Stimulated activated naive CD8-positive, alpha-beta T cell treated with anti-CD3 and anti-CD28 coated beads, Interleukin-15, Interleukin-2, amounts not matched to agents 100 U/mL and 50 U/mL, for 24 hours (primary cell): ENCODE measurements at regions not wholly inside any gene's neighbourhood (a gene's known extent, or its start where the extent isn't known, plus 50 kb on each side); places are given as distances from the start of the nearest gene placed in this dataset.
A peak's percentile ranks its signal among the peaks of the same experiment; 100 is the strongest.

Experiments used
- ATAC-seq: fragments of 150-1000 bp; cut with Tn5 transposase; one replicate; pipeline ENCODE4 v1.10.0; 2021
- DNase-seq: peaks from one replicate; pipeline ENCODE4 v3.0.0; 2021

- DNase-seq (no peak), ATAC-seq (no peak)
Measured at GRCh38 chr12:4223273-4223845, 50.2 kb upstream of the CCND2 start.

DNA sequence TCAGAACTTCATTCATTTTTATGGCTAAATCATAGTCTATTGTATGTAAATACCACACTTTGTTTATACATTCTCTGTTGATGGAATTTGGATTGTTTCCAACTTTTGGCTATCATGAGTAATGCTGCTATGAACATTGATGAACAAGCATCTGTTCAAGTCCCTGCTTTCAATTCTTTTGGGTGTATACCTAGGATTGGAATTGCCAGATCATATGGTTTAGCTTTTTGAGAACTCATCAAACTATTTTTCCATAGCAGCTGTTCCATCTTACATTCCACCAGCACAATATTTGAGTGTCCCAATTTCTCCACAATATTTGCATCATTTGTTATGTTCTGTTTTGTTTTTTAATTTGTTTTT is 52.3 kb upstream of the CCND2 start:
- no peak for ATAC-seq

GRCh38 chr12:4220536-4221257 is 52.9 kb upstream of the CCND2 start:
- ATAC-seq, result no peak

More for the DNA sequence above, 52.3 kb upstream of the CCND2 start:
- no peak for DNase-seq

DNA sequence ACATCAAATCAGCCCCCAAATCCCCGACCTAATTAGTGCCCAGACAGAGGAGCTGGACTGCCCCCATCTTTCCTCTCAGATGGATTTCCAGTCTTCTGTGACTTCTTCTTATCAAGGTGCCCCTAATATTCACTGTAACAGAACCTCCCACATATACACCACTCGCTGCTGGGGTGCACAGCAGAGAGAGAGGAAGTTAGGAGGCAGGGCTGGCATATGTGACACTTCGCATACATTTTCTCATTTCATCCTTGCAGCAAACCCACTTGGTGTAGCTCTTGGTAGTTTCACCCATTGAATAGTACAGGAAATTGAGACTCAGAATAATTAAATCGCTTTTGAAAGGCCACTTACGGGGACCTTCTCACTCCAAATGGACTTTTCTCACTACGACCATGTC is 56.5 kb upstream of the CCND2 start:
- ATAC-seq, result no peak
- DNase-seq, result no peak

More at GRCh38 chr12:4220536-4221257, 52.9 kb upstream of the CCND2 start:
- DNase-seq, result no peak

- DNase-seq, result no peak
- peak; percentile 12 for ATAC-seq
Measured at GRCh38 chr12:4216187-4216927, 57.2 kb upstream of the CCND2 start.

- ATAC-seq, result peak; percentile 88
- peak; percentile 57 for DNase-seq
Measured at GRCh38 chr12:4215229-4216186, 58.1 kb upstream of the CCND2 start.

DNA sequence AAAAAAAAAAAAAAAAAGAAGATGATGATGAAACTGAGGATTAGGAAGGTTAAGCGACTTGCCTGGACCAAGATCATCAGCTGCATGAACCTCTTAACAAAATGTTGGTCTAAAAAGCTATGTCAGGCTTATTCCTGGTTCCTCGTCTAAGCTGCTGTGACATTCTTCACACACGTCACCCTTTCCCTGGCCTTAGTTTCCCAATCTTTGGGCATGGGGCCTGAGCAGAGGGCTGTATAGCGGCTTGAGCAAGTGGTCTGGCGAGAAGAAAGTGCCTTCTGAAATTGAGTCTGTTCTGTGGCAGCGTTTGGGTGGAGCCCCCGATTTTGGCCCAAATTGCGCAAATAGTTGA is 58.7 kb upstream of the CCND2 start:
- DNase-seq, result no peak
- no peak for ATAC-seq

GRCh38 chr12:4213471-4213870 is 60.1 kb upstream of the CCND2 start:
- DNase-seq (no peak), ATAC-seq (no peak)

- ATAC-seq (no peak), DNase-seq (no peak)
Measured at GRCh38 chr12:4212845-4213244, 60.7 kb upstream of the CCND2 start.

- no peak for ATAC-seq
- DNase-seq, result no peak
Measured at GRCh38 chr12:4211372-4211771, 62.2 kb upstream of the CCND2 start.

DNA sequence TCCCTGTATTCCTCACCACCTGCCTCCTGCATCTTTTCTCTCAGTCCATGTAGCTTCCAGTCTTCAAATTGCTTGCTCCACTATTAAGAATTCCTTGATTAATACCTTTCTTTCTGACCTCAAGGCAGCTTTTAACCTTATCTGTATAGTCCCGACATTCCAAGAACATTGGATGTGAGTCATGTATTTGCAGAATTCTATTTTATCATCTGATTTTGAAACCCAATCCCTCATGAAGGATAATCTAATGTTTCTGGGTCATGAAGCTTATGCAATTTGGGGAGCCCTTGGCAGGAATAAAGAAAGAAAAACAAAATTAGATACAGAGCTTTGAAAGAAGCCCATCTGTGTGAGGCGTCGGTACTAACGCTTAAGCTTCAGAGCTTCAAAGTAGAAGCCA is 63.4 kb upstream of the CCND2 start:
- ATAC-seq, result no peak
- no peak for DNase-seq

DNA sequence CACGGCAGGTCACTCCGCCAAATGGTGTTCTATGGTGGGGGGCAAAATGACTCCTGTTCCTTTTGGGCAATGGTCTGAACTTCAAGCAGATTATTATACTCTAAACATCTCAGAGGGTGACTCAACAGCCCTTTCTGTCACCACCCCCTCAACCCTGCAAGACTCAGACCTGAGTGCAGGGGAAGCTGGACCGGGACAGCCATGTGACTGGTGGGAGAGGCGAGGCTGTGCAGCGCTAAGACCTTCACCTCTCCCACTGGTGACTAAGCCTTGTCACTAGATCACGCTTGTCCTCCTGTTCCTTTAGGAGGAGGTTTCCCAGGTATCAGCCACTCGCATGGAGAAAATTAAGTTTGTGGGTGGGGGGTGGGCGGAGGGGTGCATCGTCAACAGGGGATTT is 67.1 kb upstream of the CCND2 start:
- DNase-seq (no peak), ATAC-seq (no peak)

DNA sequence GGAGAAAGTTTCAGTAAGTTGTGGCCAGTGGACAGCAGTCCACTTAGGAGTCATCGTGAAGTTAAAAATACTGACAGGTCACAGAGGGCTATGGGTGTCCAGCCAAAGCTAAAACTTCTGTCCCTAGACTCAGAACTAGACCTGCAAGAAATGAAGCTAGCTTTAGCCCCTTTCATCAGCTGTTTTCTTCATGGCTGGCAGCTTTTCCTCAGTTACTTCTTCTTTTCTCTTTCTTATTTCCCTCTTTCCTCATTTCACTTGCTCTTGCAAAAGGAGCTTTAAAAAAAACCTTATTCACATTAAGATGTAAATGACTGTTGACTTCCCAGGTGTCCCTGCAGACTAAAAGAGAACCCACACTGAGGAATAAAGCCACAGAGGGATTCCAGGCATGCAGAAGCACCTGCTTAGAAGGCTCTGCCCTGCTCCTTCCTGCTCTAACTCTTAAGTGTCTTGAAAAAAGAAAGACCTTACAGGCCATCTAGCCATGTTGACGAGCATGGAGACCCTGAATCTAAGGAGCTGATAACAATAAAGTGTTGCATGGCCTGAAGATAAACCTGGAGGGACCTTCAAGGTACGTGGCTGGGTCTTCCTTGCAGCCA is 69.7 kb upstream of the CCND2 start:
- ATAC-seq (no peak), DNase-seq (no peak)

- DNase-seq, result no peak
- no peak for ATAC-seq
Measured at GRCh38 chr12:4202918-4203317, 70.6 kb upstream of the CCND2 start.

GRCh38 chr12:4202487-4202886 is 71.1 kb upstream of the CCND2 start:
- DNase-seq (no peak), ATAC-seq (no peak)

- peak; percentile 28 for ATAC-seq
- DNase-seq, result no peak
Measured at GRCh38 chr12:4201333-4202100, 72.0 kb upstream of the CCND2 start.

- DNase-seq, result no peak
- ATAC-seq, result no peak
Measured at GRCh38 chr12:4197922-4198763, 75.4 kb upstream of the CCND2 start.

DNA sequence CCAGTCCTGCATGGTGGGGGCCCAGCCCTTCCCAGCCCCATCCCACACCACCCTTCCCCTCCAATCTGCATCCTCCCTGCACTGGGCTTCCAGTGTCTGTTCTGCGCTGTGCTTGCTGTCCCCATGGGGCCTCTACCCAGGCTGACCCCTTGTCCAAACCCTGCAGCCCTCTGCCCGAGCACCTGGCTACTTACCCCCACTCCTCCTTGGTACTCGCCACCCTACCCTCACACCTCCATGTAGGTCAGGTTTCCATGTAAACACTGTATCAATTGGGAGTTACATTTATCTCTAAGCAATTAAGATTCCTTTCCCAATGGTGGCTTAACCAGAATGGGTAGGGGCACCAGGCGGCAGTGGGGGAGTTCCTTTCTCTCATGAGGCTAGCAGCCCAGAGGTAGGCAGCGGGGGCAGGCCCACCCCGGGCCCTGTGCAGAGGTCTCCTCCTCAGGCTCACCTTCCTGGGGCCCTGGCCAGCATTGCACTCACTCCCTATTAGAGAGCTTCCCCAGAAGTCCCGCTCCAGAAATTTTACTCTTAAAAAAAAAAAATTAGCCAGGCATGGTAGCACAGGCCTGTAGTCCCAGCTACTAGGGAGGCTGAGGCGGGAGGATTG is 76.6 kb upstream of the CCND2 start:
- no peak for DNase-seq
- ATAC-seq, result no peak

DNA sequence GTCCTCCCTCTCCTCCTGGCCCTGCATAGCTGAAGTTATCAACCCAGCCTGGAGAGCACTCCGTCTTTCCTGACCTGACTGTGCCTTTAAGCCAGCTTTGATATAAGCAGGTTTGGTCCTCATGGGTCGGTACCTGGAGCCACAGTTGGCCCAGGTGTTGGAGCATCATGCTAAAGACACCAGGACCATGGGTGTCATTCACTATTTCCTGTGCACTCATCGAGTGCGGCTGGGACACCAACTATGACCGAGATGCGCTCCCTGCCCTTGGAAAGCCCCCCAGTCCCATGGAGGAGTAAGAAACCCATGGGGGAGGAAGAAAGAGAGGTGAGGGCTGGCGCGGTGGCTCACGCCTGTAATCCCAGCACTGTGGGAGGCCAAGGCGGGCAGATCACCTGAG is 78.9 kb upstream of the CCND2 start:
- DNase-seq (no peak), ATAC-seq (no peak)

- no peak for ATAC-seq
- DNase-seq, result no peak
Measured at GRCh38 chr12:4193821-4194220, 79.7 kb upstream of the CCND2 start.
